Islet precursor cell (in vitro differentiated cells): ENCODE measurements at regions not wholly inside any gene's neighbourhood (a gene's known extent, or its start where the extent isn't known, plus 50 kb on each side); places are given as distances from the start of the nearest gene placed in this dataset.
A peak's percentile ranks its signal among the peaks of the same experiment; 100 is the strongest.

Experiments used
- DNase-seq: peaks from one replicate; pipeline ENCODE4 v3.0.0-alpha.2; 2018

- DNase-seq, result no peak
Measured at GRCh38 chr9:85427772-85428171, 314.0 kb downstream of the AGTPBP1 start.

GRCh38 chr9:85425153-85425611, 316.6 kb downstream of the AGTPBP1 start:
- DNase-seq, result peak; percentile 84

GRCh38 chr9:85423422-85423821, 318.3 kb downstream of the AGTPBP1 start:
- no peak for DNase-seq

- no peak for DNase-seq
Measured at GRCh38 chr9:85421641-85422040, 320.1 kb downstream of the AGTPBP1 start.

GRCh38 chr9:85420750-85421149, 321.0 kb downstream of the AGTPBP1 start:
- DNase-seq, result peak; percentile 61

- no peak for DNase-seq
Measured at GRCh38 chr9:85417674-85418073, 324.1 kb downstream of the AGTPBP1 start.

- no peak for DNase-seq
Measured at GRCh38 chr9:85416715-85417114, 325.0 kb downstream of the AGTPBP1 start.

GRCh38 chr9:85414390-85414789, 327.4 kb downstream of the AGTPBP1 start:
- peak; percentile 60 for DNase-seq

GRCh38 chr9:85408494-85408893, 333.3 kb downstream of the AGTPBP1 start:
- peak; percentile 2 for DNase-seq

GRCh38 chr9:85405566-85405950, 336.2 kb downstream of the AGTPBP1 start:
- DNase-seq, result no peak

- DNase-seq, result no peak
Measured at GRCh38 chr9:85404911-85405565, 336.7 kb downstream of the AGTPBP1 start.

GRCh38 chr9:85402551-85402950, 339.2 kb downstream of the AGTPBP1 start:
- DNase-seq, result peak; percentile 74

GRCh38 chr9:85401998-85402397, 339.8 kb downstream of the AGTPBP1 start:
- peak; percentile 62 for DNase-seq

GRCh38 chr9:85397005-85397404, 344.7 kb downstream of the AGTPBP1 start:
- no peak for DNase-seq

- DNase-seq, result no peak
Measured at GRCh38 chr9:85392260-85392659, 349.5 kb downstream of the AGTPBP1 start.

- peak; percentile 62 for DNase-seq
Measured at GRCh38 chr9:85377731-85378289, 363.9 kb downstream of the AGTPBP1 start.

- DNase-seq, result no peak
Measured at GRCh38 chr9:85368781-85369180, 373.0 kb downstream of the AGTPBP1 start.

GRCh38 chr9:85359161-85359560, 382.6 kb downstream of the AGTPBP1 start:
- no peak for DNase-seq

GRCh38 chr9:85349046-85349445, 392.7 kb downstream of the AGTPBP1 start:
- DNase-seq, result no peak

GRCh38 chr9:85347541-85347940, 394.2 kb downstream of the AGTPBP1 start:
- no peak for DNase-seq

- DNase-seq, result no peak
Measured at GRCh38 chr9:85344901-85345300, 396.9 kb downstream of the AGTPBP1 start.

- DNase-seq, result no peak
Measured at GRCh38 chr9:85339338-85339737, 402.4 kb downstream of the AGTPBP1 start.

- no peak for DNase-seq
Measured at GRCh38 chr9:85334228-85334627, 407.5 kb downstream of the AGTPBP1 start.

- peak; percentile 70 for DNase-seq
Measured at GRCh38 chr9:85332487-85332886, 409.3 kb downstream of the AGTPBP1 start.

GRCh38 chr9:85331626-85332025, 410.1 kb downstream of the AGTPBP1 start:
- no peak for DNase-seq
